Left cardiac atrium (tissue), 4 donors: ENCODE measurements at regions not wholly inside any gene's neighbourhood (a gene's known extent, or its start where the extent isn't known, plus 50 kb on each side); places are given as distances from the start of the nearest gene placed in this dataset.
A peak's percentile ranks its signal among the peaks of the same experiment; 100 is the strongest.
"Not testable (repeated sequence)": the region's sequence is repeated elsewhere in the genome, so short reads cannot be mapped to it uniquely, and the experiment has no call there.

Experiments used
- ATAC-seq, 2 donors: fragments of 200-7000 bp; cut with Tn5 transposase; one replicate each; pipeline ENCODE4 v1.9.1; 2020; ENCODE audit warnings: mild to moderate bottlenecking in 2 of 2, moderate library complexity in 2 of 2
- DNase-seq: peaks from one replicate; pipeline ENCODE4 v3.0.0-alpha.2; 2020
- intact Hi-C, 2 donors: fragments of 100-400 bp; cut with DNase I; formaldehyde crosslinking; loops; one replicate each; pipeline versions ENCODE4 v1.14.1 to v1.15.1; 2022 to 2023
- donor health status: DM: no; HTN: yes; CAD: no.
- donor health status: DM: no; HTN: yes; CAD: no; lungs with severe emphysema.
- donor health status: DM: yes; HTN: yes; CAD: no.
- donor health status: Dilated cardiomyopathy.

- DNase-seq (no peak), ATAC-seq (peak in 1 of 2 donors; percentile 93)
- intact Hi-C loops, result no loop called here
Observed at GRCh38 chr2:192500550-192501200, 305.9 kb upstream of the TMEFF2 start.

- DNase-seq (no peak), ATAC-seq (no peak)
- intact Hi-C loops, result no loop called here
Observed at GRCh38 chr2:192499476-192499875, 304.7 kb upstream of the TMEFF2 start.

DNA sequence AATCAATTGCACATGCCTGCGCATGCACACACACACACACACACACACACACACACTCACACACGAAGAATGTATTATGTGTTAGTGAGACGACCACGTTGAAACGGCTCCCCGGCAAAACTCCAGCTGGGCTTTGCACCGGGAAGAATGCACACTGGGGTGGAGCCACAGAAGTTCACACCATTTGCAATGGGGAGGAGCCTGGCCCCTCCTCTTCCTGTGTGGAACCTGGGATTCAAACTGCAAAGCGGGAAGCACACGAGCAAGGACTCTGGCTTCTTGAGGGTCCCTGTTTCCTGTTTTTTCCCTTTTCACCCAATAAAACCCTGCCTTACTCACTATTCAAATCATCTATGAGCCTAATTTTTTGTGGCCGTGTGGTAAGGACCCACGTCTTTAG is 304.0 kb upstream of the TMEFF2 start:
- intact Hi-C loops, result no loop called here
- ATAC-seq (no peak), DNase-seq (no peak)

DNA sequence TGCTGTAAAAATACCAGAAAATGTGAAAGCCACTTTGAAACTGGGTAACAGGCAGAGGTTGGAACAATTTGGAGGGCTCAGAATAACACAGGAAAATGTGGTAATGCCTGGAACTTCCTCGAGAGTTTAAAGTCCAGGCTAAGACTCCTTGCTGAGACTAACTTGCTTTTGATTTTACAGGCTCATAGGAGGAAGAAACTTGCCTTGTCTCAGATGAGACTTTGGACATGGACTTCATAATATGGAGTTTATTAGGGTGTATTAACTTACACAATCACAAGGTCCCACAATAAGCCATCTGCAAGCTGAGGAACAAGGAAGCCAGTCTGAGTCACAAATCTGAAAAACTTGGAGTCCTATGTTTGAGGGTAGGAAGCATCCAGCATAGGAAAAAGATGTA is 293.4 kb upstream of the TMEFF2 start:
- intact Hi-C loops, ATAC-seq, DNase-seq: not testable (repeated sequence)

- DNase-seq (no peak), ATAC-seq (no peak)
- intact Hi-C loops, result no loop called here
Observed at GRCh38 chr2:192487636-192488035, 292.9 kb upstream of the TMEFF2 start.

- DNase-seq (no peak), ATAC-seq (no peak)
- intact Hi-C loops, result no loop called here
Observed at GRCh38 chr2:192484903-192485302, 290.2 kb upstream of the TMEFF2 start.

- ATAC-seq (no peak), DNase-seq (no peak)
- intact Hi-C loops, result no loop called here
Observed at GRCh38 chr2:192480984-192481383, 286.3 kb upstream of the TMEFF2 start.

DNA sequence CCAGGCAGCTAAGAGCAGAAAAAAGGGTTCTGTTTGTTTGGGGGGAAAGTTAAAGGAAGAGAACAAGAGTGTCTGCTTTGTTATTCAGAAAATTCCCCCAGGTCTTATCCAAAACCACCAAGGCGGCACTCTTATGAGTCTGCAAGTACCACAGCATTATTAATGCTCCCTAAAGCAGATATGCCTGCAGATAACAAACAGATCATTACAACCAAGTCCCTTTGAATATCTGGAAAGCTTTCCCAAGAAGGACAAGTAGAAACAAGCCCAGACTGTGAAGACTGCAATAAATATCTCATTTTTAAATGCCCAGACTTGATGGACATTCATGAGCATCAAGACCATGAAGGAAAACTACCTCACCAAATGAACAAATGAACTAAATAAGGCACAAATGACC is 278.6 kb upstream of the TMEFF2 start:
- no peak for ATAC-seq
- intact Hi-C loops, result no loop called here

GRCh38 chr2:192471982-192472381 is 277.2 kb upstream of the TMEFF2 start:
- intact Hi-C loops, result no loop called here
- ATAC-seq, result peak in 1 of 2 donors; percentile 47
- DNase-seq, result no peak

More for the DNA sequence above, 278.6 kb upstream of the TMEFF2 start:
- DNase-seq, result no peak

- no peak for DNase-seq
- no peak for ATAC-seq
- intact Hi-C loops, result no loop called here
Observed at GRCh38 chr2:192469612-192470011, 274.9 kb upstream of the TMEFF2 start.

DNA sequence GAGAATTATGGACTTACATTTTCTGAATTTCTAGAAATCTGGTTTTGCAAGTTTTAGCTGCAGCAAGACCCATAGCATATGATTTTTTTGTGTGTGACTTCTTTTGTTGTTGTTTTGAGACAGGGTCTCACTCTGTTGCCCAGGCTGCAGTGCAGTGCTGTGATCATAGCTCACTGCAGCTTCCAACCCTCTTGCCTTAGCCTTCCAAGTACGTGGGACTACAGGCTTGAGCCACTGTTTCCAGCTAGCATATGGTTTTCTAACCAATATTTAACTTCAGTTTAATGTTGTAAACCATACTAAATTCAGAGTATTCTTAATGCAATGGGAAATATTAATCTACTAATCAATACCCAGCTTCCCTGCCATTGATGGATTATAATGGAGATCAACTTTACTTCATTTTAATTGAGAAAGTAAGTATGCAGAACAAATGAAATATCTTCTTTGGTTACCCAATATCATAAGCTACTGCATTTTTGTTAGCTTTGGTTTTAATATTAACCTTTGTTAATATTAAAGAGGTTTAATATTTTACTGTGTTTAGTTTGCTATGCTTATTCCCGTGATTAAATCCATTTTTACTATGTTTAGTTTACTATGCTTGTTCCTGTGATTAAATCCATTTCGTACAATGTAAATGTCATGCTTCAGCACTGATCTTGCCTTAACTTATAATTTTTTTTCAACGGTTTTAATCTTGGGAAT is 273.4 kb upstream of the TMEFF2 start:
- intact Hi-C loops, result no loop called here
- DNase-seq, result no peak
- ATAC-seq, result no peak

DNA sequence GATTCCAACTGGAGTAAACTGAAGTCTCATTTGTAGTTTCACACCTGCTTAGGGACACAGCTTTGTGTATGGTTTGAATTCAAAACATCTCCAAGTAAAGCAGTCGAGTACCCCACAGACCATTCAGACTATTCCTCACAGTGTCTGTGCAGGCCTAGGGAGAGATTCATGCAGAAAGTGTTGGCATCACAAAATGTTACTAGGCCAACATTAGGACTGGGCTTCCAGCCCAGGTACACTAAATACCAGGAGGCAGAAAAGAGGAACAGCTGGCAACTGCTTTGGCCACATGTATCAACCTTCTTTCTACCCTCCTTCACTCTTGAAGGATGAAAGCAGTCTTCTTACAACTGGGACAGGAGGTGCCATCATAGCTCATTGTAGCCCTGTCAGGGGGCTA is 270.4 kb upstream of the TMEFF2 start:
- DNase-seq, result no peak
- ATAC-seq, result no peak
- intact Hi-C loops, result no loop called here

- intact Hi-C loops, result no loop called here
- ATAC-seq (no peak), DNase-seq (no peak)
Observed at GRCh38 chr2:192459422-192459821, 264.7 kb upstream of the TMEFF2 start.

GRCh38 chr2:192448881-192449280 is 254.1 kb upstream of the TMEFF2 start:
- ATAC-seq (no peak), DNase-seq (no peak)
- intact Hi-C loops, result no loop called here

DNA sequence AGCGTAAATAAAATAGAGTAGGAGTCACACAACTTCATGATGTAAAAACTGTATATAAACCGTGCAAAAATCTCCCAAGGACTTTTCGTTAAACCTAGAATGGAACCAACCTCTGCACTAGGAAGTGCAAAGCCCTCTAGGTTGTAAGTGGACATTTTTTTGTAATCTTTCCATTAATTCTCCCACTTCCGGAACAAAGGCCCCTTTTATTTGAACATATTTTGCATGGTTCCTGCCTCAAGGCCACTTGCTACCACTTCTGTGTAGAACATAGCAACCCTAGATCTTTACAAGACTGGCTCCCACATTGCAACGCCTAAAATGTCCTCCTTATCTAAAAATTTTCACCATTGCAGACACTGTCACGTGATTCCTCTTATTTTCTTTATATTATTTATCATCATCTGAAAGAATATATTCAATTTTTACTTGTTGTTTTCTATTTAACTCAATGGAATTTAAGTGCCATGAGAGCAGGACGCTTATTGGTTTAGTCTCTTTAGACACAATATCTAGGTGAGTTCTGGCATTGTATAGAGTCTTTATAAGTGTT is 249.6 kb upstream of the TMEFF2 start:
- intact Hi-C loops, result no loop called here
- DNase-seq (no peak), ATAC-seq (no peak)

DNA sequence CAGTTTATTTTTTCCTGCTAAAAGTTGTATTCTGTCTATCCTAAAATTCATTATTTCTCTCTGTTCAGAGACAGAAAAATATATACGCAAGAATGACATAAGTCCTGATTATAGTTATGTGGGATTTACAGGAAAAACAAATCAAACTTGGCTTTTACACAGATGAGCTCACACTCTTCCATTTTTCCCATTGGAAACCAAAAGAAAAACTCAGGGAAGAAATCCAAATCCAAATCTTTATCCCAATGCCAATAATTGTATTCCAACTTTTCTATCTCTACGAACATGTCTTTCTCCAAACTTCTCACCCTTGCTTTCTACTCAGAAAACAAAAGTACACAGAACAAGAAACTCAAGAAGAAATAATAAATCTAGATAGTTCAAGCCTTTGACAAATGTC is 249.1 kb upstream of the TMEFF2 start:
- intact Hi-C loops, result no loop called here
- no peak for ATAC-seq
- no peak for DNase-seq

GRCh38 chr2:192438239-192438638 is 243.5 kb upstream of the TMEFF2 start:
- no peak for DNase-seq
- intact Hi-C loops, result no loop called here
- ATAC-seq, result no peak

DNA sequence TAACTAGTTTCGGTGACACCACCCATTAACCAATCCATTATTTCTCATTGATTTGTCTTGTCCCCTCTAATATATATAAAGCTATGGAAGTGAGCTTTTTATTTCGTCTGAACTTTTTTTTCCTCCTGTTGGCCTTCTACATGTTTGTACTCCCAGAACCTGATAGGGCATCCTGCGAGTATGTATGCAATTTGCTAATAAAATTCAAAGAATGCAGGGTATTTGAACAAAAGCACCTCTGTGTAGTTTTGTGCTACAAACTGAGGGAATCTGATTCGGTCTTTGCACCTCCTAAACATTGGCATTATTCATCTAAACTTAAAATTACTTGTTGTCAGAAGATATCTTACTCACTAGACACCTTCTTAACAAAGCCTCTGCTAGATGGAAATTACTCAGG is 242.9 kb upstream of the TMEFF2 start:
- no peak for DNase-seq
- intact Hi-C loops, result no loop called here
- no peak for ATAC-seq

DNA sequence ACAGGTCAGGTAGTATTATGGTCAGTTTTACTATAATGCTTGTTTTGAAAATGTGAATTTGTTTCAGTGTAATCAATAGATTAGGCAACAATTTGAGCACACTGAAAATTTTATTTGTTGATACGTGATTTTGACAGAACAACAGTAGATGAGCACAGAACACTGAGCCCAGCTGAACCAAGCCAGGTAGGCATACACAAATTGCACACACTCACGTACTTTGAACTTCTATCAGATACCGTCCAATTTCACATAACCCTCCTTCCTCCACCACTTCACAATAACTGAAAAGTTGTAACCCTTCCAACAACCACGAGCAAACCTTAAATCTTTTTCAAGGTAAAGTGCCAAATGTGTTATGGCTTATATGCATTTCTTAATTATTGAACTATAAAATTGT is 229.5 kb upstream of the TMEFF2 start:
- ATAC-seq, result no peak

GRCh38 chr2:192419786-192420185 is 225.1 kb upstream of the TMEFF2 start:
- intact Hi-C loops, result no loop called here
- ATAC-seq (no peak), DNase-seq (no peak)

More for the DNA sequence above, 229.5 kb upstream of the TMEFF2 start:
- intact Hi-C loops, result no loop called here
- DNase-seq, result no peak

DNA sequence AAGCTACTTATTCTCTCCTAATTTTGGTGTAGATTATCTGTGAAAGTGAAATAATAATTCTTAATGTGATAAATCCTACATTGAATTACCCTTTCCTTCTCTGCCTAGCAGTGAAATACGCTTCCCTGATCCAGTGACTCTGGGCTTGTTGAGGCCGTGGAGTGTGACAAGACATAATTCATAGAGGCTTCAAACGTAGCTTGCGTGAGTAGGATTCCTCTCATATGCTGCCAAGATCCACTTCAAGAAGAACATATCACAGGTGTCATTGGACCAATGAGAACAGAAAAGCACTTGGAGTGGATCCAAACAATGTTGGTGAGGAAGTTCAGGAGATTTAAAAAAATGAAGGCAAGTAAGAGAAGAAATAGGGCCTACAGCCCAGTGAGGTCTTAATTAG is 221.3 kb upstream of the TMEFF2 start:
- DNase-seq (no peak), ATAC-seq (no peak)
- intact Hi-C loops, result no loop called here
